GM23248 (cell line): ENCODE measurements at regions not wholly inside any gene's neighbourhood (a gene's known extent, or its start where the extent isn't known, plus 50 kb on each side); places are given as distances from the start of the nearest gene placed in this dataset.

Experiments used
- DNase-seq: peaks from one replicate; pipeline ENCODE4 v3.0.0-alpha.2; 2015
- H2AFZ ChIP-seq: fragments of 200-600 bp; sonication (generic); 2 replicates; pipeline ENCODE4 v1.6.1; 2016; ENCODE audit warnings: antibody characterized with exemption
- H3F3A ChIP-seq: fragments of 200-600 bp; sonication (generic); 2 replicates; pipeline ENCODE4 v1.6.1; 2016; ENCODE audit warnings: mild to moderate bottlenecking, antibody characterized with exemption, mixed run types; ENCODE audit not compliant: insufficient read depth
- H3K27ac ChIP-seq: fragments of 200-600 bp; sonication (generic); 2 replicates; pipeline ENCODE4 v1.5.1; 2016; ENCODE audit warnings: mild to moderate bottlenecking
- H3K27me3 ChIP-seq: fragments of 200-600 bp; sonication (generic); replicated peaks from 2 replicates; pipeline ENCODE4 v1.6.1; 2016; ENCODE audit warnings: mild to moderate bottlenecking; ENCODE audit not compliant: insufficient read depth
- H3K36me3 ChIP-seq: fragments of 200-600 bp; sonication (generic); 2 replicates; pipeline ENCODE4 v1.6.1; 2016; ENCODE audit warnings: low read depth, mild to moderate bottlenecking
- H3K4me1 ChIP-seq: fragments of 200-600 bp; sonication (generic); 2 replicates; pipeline ENCODE4 v1.6.1; 2016; ENCODE audit warnings: mild to moderate bottlenecking; ENCODE audit not compliant: insufficient read depth
- H3K4me2 ChIP-seq: fragments of 200-600 bp; sonication (generic); one replicate; pipeline ENCODE4 v1.6.1; 2016; ENCODE audit warnings: mild to moderate bottlenecking; ENCODE audit not compliant: unreplicated experiment
- H3K4me3 ChIP-seq: fragments of 200-600 bp; sonication (generic); 2 replicates; pipeline ENCODE4 v1.5.1; 2016; ENCODE audit warnings: mild to moderate bottlenecking
- H3K79me2 ChIP-seq: fragments of 200-600 bp; sonication (generic); 2 replicates; pipeline ENCODE4 v1.6.1; 2016; ENCODE audit warnings: mild to moderate bottlenecking; ENCODE audit not compliant: insufficient read depth
- H3K9ac ChIP-seq: fragments of 200-600 bp; sonication (generic); 2 replicates; pipeline ENCODE4 v1.6.1; 2016; ENCODE audit warnings: mild to moderate bottlenecking
- H3K9me2 ChIP-seq: fragments of 200-600 bp; sonication (generic); 2 replicates; pipeline ENCODE4 v1.6.1; 2016; ENCODE audit warnings: mixed run types, mild to moderate bottlenecking, moderate library complexity; ENCODE audit not compliant: insufficient read depth
- H3K9me3 ChIP-seq: fragments of 200-600 bp; sonication (generic); one replicate; pipeline ENCODE4 v1.6.1; 2017; ENCODE audit warnings: low read depth
- H4K20me1 ChIP-seq: fragments of 200-600 bp; sonication (generic); 2 replicates; pipeline ENCODE4 v1.6.0; 2016; ENCODE audit not compliant: insufficient read depth
- EZH2 ChIP-seq: fragments of 200-600 bp; sonication (generic); IDR thresholded peaks from 2 replicates; pipeline ENCODE4 v1.6.1; 2018; ENCODE audit warnings: antibody characterized with exemption, mild to moderate bottlenecking; ENCODE audit not compliant: insufficient read depth, poor library complexity, severe bottlenecking
- EZH2phosphoT487 ChIP-seq: fragments of 200-600 bp; sonication (generic); IDR thresholded peaks from 2 replicates; pipeline ENCODE4 v1.6.1; 2018; ENCODE audit warnings: antibody characterized with exemption, moderate library complexity, mild to moderate bottlenecking, low read depth; ENCODE audit not compliant: insufficient read depth
- WGBS, 2 experiments: methylation state at CpG; one replicate each; pipeline ENCODE4 v1.1.6; 2015 to 2017; ENCODE audit warnings: low lambda C conversion rate in 2 of 2, low coverage in 1 of 2; ENCODE audit errors: missing lambda C conversion rate in 2 of 2; 5-methylcytosine and 5-hydroxymethylcytosine counted together
- in situ Hi-C: fragments of 300-500 bp; cut with MboI; formaldehyde crosslinking; loops from 2 replicates; pipeline ENCODE4 v1.15.0; 2020

- Histone ChIP-seq H4K20me1 (no peaks in the 10 kb centered on the region), H3K4me1 (no peaks in the 10 kb centered on the region), H3K79me2 (no peaks in the 10 kb centered on the region), H3K36me3 (no peaks in the 10 kb centered on the region), H3K27me3 (no peaks in the 10 kb centered on the region), H3K9ac (no peak overlapping the region), H3K27ac (no peak overlapping the region), H3K4me3 (no peak overlapping the region), H3K4me2 (no peak overlapping the region), H3K9me3 (no peaks in the 10 kb centered on the region), H3K9me2 (no peaks in the 10 kb centered on the region), H3F3A (no peaks in the 10 kb centered on the region), H2AFZ (no peak overlapping the region)
- in situ Hi-C loops: no loop called here
- 8 to 10% methylated on average over 3 of the region's 3 CpGs for WGBS, 2 experiments
- no peak for DNase-seq
- TF ChIP-seq EZH2phosphoT487 (no peak), EZH2 (no peak)
Measured at GRCh38 chr4:180234730-180235129, 2008.5 kb upstream of the TENM3 start.

DNA sequence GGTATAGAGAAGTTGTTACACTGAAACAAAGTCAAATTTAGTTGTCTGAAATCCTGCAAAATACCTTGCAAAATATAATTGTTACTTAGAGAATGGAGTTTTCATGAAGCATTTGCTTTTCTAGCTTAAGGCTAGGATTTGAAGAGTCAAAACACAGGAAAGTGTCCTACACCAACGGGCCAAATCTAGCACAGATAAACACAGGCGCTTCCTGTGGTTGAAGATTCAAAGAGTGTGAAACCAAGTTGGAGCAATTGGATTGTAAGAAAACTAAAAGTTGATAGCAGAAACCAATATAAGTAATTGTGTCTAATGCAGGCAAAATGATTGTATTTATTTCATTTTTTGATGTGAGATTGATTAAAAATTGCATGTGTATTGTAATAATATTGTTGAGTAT lies 2002.5 kb upstream of the TENM3 start:
- DNase-seq: no peak
- no peak for TF ChIP-seq EZH2phosphoT487
- no peaks in the 10 kb centered on the region for H3K79me2 ChIP-seq
- H3K27ac ChIP-seq: no peak overlapping the region
- H3K4me3 ChIP-seq: no peak overlapping the region
- H3K27me3 ChIP-seq: no peaks in the 10 kb centered on the region
- in situ Hi-C loops: no loop called here
- no peaks in the 10 kb centered on the region for H4K20me1 ChIP-seq
- H2AFZ ChIP-seq: no peak overlapping the region
- H3F3A ChIP-seq: no peaks in the 10 kb centered on the region
- H3K4me2 ChIP-seq: no peak overlapping the region
- H3K9ac ChIP-seq: no peak overlapping the region
- H3K9me2 ChIP-seq: no peaks in the 10 kb centered on the region
- H3K4me1 ChIP-seq: no peaks in the 10 kb centered on the region
- H3K36me3 ChIP-seq: no peaks in the 10 kb centered on the region
- WGBS, 2 experiments: 27 to 38% methylated on average over 2 of the region's 2 CpGs
- H3K9me3 ChIP-seq: no peaks in the 10 kb centered on the region

- in situ Hi-C loops: no loop called here
- no peaks in the 10 kb centered on the region for H3K4me1 ChIP-seq
- no peak overlapping the region for H3K4me2 ChIP-seq
- H4K20me1 ChIP-seq: no peaks in the 10 kb centered on the region
- H3K27me3 ChIP-seq: no peaks in the 10 kb centered on the region
- H3K9me2 ChIP-seq: no peaks in the 10 kb centered on the region
- no peaks in the 10 kb centered on the region for H3K36me3 ChIP-seq
- no peaks in the 10 kb centered on the region for H3K79me2 ChIP-seq
- 0% methylated on average over 1 of the region's 1 CpG for WGBS, 2 experiments
- no peak overlapping the region for H3K27ac ChIP-seq
- H3K9ac ChIP-seq: no peak overlapping the region
- no peaks in the 10 kb centered on the region for H3K9me3 ChIP-seq
- H3K4me3 ChIP-seq: no peak overlapping the region
- no peak overlapping the region for H2AFZ ChIP-seq
- TF ChIP-seq EZH2: no peak
- TF ChIP-seq EZH2phosphoT487: no peak
- H3F3A ChIP-seq: no peaks in the 10 kb centered on the region
- no peak for DNase-seq
Measured at GRCh38 chr4:180253419-180253818, 1989.8 kb upstream of the TENM3 start.

DNA sequence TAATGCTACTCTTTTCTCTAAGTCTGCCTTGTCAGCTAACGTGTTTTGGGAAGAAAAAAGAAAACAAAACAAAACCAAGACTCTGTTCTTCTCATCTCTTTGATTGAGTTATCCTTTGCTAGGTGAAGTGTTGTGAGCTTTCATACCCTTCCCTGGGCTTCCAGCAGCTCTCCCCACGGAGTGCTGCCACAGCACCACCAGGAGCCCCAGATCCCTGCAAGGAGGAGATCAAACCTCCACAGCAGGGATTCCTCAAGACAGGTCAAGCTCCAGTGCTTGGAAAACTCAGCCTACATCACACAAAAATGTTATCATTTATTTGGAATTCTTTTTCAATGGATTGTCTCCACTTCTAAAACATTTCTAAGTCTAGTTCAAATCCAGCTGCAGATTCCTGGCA lies 1981.9 kb upstream of the TENM3 start:
- Histone ChIP-seq H3K27ac (no peak overlapping the region), H3K9me3 (no peaks in the 10 kb centered on the region), H4K20me1 (no peaks in the 10 kb centered on the region), H3K4me2 (no peak overlapping the region), H3K4me1 (no peaks in the 10 kb centered on the region), H2AFZ (no peak overlapping the region), H3K9me2 (no peaks in the 10 kb centered on the region), H3K9ac (no peak overlapping the region), H3F3A (no peaks in the 10 kb centered on the region), H3K27me3 (no peaks in the 10 kb centered on the region), H3K4me3 (no peak overlapping the region), H3K36me3 (no peaks in the 10 kb centered on the region), H3K79me2 (no peaks in the 10 kb centered on the region)
- TF ChIP-seq EZH2phosphoT487 (no peak), EZH2 (no peak)
- DNase-seq: no peak
- in situ Hi-C loops: no loop called here
- WGBS, 2 experiments: 9 to 10% methylated on average over 2 of the region's 2 CpGs

- TF ChIP-seq EZH2phosphoT487 (no peak), EZH2 (no peak)
- no peaks in the 10 kb centered on the region for H3K36me3 ChIP-seq
- no peaks in the 10 kb centered on the region for H3K9me2 ChIP-seq
- H3F3A ChIP-seq: no peaks in the 10 kb centered on the region
- no peak overlapping the region for H3K9ac ChIP-seq
- DNase-seq: no peak
- H3K4me2 ChIP-seq: no peak overlapping the region
- in situ Hi-C loops: no loop called here
- H3K27ac ChIP-seq: no peak overlapping the region
- H3K27me3 ChIP-seq: no peaks in the 10 kb centered on the region
- H3K79me2 ChIP-seq: no peaks in the 10 kb centered on the region
- no peak overlapping the region for H3K4me3 ChIP-seq
- no peak overlapping the region for H2AFZ ChIP-seq
- H3K9me3 ChIP-seq: no peaks in the 10 kb centered on the region
- no peaks in the 10 kb centered on the region for H3K4me1 ChIP-seq
- 29 to 31% methylated on average over 3 of the region's 3 CpGs for WGBS, 2 experiments
- H4K20me1 ChIP-seq: no peaks in the 10 kb centered on the region
Measured at GRCh38 chr4:180280076-180280475, 1963.1 kb upstream of the TENM3 start.
